ENCODE measurements at regions not wholly inside any gene's neighbourhood (a gene's known extent, or its start where the extent isn't known, plus 50 kb on each side); places are given as distances from the start of the nearest gene placed in this dataset.

DNA sequence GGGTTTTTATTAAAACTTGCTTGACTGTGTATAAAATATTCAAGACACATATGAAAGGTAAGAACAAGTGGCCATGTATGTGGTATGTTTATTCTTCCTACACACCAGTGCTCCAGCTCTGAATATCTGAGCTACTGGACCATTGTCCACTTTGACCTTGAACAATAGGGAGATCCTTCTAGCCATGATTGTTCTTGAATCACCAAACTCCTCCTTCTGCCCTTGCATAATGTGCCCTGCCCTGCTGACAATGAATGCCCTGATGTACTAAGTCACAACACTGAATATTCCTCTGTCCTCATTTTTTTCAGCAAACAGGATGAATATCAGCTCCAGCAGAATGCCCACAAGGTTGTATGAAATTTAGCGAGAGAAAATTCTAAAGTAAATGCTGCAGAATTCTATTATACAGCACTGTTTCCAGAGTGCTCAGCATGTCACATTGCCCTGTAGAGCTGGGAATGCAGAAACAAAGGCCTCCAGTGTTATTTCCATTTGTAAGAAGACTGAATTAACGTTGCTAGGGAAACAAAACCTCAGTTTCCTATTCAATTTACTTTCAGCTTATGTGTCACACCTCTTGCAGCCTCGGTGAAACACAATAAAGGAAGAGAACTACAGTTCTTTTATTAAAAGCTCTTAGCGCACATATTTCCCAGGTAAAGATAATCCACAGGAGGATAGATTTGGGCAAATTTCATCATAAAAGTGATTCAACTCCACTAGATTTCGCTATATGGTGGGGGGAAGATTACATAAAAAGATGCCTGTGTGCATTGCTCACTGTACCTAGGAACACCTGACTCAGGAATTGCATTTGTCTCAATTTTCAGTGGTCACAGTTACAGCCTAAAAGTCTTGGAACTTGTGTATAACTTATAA, 187.4 kb upstream of the ATP1B1 start:
- no peak for DNase-seq (ENCODE audit: low read depth)

DNA sequence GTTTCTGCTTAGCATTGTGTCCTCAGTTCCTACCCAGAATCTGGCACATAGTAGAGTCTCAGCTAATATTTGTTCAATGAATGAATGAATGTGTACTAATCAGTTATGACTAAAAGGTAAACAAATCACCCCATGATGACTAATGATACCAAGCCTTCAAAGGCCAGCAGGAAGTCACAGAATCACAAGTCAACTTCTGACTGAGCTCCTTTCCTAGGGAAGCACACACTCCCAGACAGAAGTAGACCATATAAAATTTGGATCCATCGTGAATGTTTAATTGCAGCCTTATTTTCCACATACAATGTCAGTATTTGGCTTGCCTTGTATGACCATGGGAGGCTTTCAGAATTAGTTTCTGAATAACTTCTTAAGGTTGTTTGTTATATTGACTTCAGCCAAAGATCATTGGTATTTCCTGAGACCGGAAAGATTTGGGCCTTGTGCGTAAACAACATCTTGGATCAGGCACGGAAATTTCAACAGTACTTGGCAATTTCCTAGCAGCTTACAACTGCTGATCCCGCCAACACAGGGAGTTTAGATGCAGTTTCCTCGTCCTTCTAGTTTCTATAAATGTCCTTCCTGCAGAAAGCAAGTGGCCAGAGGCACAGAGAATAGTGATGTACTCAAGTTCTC, 185.9 kb upstream of the ATP1B1 start:
- DNase-seq (ENCODE audit: low read depth), result no peak

DNA sequence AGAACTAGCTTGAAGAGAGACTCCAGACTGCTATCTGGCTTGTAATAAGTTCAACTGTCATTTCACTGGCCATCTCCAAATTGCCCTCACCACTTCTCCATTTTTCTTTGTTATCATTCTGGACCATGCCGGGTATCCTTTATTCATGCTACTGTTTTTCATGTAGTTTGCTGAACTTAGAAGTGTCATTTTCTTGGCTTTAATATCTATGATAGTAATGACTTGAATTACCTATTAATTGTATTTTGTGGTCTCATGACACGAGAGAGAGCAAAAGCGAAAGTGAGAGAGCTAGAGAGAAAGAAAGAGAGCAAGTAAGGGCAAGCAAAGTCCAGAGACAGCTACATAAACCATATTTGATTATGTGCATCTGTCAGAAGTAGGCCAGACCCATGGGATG, 184.9 kb upstream of the ATP1B1 start:
- DNase-seq (ENCODE audit: low read depth), result no peak

DNA sequence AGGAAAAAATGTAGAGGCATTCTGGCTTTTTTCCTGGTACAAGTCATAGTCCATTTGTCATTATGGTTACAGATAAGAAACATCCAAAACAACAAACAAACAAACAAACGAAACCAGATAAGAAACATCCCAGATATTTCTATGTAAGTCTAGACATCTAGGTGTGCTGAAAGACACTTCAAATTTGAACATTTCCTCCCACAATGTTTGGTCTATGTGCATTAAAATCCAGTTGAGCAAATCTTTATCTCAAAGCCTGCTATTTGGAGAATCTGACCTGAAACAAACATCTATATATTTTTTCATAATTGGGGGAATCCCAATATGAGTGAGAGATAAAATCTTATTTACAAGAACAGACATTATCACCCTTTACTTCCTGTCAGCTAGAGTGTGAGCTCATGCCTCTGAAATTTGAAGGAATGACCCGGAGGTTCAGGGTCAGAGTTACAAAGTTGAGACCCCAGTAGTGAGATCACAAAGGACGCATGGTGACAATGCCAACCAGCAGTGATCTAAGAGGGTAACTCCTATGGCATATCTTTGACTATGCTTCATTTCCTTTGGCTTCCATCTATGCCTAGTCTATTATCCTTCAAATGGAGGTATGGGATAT, 182.9 kb upstream of the ATP1B1 start:
- DNase-seq (ENCODE audit: low read depth), result no peak

DNA sequence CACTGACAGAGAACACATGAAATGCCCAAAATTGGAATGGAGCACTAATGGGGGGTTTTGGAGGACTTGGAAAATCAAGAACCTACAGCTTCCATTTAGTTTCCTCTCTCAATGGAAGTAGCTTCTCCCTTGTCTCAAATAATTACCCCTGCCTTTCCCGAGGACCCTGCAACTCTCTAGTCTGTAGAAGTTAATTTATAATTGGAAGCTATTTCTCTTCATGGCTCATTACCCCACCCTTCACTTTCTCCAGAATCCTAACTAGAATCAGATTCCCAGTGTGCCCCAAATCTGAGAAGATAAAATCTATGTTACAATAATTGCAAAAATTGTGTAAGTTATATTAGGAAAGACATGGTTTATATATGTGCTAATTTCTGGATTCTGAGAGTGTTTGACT, 181.5 kb upstream of the ATP1B1 start:
- DNase-seq (ENCODE audit: low read depth), result no peak

DNA sequence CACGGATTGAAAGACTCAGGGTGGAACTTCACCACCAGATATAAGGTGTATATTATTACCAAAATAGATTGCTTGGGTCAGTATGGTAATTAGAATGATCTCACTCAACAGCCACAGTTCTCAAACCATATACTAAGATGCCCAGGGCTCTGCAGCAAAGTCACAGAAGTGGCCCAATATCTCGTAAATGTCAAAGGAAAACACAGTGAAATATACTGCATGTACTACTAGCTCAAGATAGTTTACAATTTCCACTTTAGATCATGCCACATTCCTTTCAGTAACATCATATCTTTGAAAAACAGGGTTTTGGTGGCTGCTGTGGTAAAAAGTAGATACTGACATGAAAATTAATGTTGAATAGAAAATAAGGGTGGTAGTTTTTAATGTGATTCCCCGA, 180.3 kb upstream of the ATP1B1 start:
- no peak for DNase-seq (ENCODE audit: low read depth)

DNA sequence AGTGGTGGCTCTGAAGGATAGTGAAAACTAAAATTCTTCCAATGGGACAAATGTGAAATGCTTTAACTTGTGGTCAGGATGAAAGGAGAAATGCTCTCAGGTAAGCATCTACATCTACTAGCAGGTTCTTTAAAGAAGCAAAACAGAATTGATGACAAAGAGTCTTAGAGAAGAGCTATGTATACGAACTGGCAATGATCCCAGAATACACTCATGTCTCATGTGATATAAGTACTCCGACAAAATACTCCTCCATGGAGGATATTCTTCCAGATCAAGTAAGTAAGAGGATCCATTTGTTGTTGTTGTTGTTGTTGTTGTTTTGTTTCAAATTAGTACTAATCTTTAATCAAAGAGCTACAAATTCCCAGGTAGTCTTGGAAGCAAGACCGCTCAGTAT, 174.0 kb upstream of the ATP1B1 start:
- no peak for DNase-seq (ENCODE audit: low read depth)

DNA sequence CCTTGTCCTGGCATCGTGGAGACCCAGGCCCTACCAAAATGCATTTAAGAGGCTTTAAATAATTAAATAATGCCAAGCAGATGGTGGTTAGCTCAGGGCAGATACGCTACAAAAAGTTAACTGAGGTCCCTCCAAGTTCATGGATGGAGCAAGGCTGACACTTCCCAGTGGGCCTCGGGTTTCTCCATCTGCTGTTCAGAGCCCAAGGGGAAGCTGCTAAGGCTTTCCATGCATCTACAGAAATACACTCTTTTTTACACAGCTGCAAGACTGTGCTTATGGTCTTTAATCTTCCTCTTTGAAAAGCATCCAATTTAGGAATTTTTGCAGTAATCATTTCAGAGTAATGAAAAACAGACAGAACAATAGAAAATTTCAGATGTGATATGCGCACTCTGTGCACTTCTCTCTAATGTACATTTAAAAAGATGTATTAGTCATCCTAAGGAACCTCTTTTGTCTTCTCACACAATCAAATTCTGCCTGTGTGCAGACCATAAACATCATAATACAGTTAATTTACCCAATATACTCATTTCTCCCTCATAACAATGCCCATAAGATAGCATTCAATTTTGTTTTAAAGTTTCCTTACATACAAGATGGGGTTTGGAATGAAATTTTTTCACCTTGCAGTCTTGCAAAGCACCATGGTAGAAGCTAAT, 173.2 kb upstream of the ATP1B1 start:
- no peak for DNase-seq (ENCODE audit: low read depth)

DNA sequence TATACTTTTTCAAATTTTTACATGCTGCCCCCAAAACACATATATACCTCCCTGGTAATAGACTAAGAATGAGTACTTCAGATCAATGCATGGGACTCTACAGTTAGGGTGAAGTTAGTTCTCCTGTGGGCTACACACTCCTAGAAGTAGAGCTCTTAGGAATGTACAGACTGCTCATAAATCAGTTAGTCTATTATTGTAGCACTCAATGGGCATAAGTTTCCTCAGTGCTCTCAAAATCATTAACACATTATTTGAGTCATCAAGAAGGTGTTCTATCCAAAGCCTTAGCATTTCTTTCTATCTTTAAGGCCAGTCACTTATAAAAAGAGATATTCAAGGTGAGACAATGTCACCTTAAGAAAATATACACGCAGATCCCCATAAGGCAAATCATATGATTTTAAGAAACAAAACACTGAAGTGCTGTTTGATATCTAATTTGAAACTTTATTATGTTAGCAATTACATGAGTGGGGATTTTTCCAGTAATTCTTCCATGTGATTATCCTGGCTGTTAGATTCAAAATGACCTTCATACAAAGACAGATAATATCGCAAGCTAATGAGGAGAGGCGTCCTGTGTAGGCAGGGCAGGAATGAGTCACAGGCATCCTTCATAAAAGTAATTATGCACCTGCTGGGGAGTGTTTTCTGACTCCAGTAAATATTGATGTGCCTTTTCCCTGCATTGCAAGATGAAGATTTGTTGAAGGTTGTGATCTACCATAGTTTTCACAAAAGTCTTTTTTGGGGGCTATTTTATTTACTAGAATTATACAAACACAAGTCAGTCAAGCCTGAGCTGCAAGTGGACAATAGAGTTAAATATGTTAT, 167.2 kb upstream of the ATP1B1 start:
- DNase-seq (ENCODE audit: low read depth), result no peak

DNA sequence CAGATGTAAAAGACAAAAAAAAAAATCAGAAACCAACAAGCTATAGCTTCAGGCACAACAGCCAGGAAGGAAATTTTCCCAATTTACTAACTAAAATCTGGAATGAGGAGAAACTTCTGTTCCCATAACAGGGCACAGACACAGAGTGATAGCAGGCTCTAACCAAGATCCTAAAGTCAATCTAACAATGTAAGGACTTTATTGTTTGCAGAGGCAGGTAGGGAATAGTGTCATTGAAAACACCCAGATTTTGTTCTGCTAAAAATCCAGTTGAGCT, 166.6 kb upstream of the ATP1B1 start:
- no peak for DNase-seq (ENCODE audit: low read depth)

DNA sequence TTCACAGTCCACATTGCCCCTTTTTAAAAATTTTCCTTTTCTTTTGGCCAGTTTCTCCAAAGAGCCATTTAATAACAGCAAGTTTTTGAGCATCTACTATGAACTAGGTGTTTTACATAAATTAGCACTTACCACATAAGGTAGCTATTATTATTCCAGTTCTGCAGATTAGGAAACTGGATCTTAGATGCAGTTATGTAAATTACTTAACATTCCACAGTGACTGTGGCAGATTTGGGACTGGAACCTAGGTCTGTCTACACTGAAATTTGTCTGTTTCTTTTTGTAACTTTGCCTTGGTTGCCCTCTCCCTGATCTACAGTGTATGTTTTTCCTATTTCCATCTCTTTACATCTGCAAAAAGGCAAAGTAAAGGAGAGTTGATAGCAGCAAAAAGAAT, 164.8 kb upstream of the ATP1B1 start:
- DNase-seq (ENCODE audit: low read depth), result no peak

DNA sequence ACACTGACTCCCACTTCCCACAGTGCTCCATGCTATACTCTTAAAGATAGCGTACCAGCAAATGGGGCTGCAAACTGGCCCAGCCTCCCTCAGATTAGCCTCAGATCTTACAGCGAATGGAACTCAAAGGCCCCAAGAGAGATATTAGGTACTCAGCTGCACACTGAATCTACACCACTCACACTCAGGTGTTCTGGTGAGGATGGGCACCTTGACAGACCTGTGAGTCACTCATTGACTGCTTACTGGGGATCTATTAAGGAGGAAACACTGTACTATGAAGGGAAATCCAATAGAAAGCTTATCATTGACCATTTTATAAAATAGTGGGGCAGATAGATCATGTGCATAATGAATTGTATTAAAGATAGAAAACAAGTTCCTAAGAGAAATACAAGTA, 164.3 kb upstream of the ATP1B1 start:
- DNase-seq (ENCODE audit: low read depth), result no peak

DNA sequence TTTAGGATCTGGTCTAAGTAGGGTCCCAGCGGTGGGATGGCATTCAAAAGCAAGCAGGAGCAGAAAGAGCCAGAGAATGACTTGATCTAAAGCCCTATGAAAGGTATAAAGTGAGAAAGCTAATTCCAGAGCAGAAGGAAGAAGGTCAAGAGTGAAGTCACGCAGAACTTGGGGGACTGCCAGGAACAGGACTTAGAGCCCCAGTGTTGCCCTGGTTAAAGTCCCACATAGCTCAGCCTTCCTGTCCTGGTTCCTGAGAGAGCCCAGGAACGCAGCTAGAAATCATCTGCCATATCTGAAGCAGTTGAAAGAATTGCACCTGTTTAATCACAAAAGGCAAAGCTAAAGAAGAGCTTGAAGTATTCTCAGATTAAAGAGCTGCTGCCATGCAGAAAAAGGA, 160.6 kb upstream of the ATP1B1 start:
- DNase-seq (ENCODE audit: low read depth), result no peak

DNA sequence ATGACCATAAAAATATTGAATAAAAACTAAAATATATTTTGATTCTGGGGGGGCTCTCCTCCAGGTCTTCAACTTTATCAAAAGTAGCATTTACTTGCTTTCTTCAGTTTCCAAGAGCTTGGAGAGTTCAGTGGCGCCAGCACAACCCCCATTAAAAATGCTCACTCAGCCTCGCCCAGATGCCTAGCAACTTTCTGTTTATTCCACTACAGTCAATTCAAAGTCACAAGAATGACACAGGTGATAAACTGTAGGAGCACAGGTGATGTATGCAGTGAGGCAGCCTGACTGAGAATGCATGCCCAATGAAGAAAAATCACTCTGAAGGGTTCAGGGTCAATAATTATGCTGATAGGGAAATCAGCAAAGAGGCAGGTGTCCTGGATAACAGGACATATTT, 159.4 kb upstream of the ATP1B1 start:
- DNase-seq (ENCODE audit: low read depth), result no peak

DNA sequence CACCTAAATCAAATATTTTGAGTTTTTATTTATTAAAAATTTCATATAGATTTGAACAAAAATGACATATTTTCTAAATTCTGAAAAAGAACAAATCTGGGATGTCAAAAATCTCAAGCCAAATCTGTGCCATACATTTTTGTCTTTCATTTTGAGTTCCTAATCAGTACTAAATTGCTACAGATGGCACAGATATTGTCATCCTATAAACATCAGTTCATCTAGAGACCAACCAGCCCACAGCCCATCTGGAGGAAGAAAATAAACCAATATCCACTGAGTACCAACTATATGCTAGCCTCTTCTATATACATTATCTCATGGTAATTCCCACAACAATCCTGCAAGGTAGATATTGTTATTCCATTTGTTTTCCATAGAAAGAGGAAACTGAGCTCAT, 156.8 kb upstream of the ATP1B1 start:
- no peak for DNase-seq (ENCODE audit: low read depth)

DNA sequence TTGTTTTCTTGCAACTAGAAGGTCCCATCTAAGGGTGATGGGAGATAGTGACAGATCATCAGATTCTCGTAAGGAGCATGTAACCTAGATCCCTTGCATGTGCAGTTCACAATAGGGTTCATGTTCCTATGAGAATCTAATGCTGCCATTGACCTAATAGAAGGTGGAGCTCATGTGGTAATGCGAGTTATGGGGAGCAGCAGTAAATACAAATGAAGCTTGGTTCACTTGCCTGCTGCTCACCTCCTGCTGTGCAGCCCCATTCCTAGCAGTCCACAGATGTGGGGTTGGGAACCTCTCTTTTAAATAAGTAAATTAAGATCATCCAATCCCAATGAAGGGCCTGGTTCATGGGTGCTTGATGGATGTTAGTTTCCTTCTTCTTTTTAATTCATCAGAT, 148.7 kb upstream of the ATP1B1 start:
- DNase-seq (ENCODE audit: low read depth), result no peak

DNA sequence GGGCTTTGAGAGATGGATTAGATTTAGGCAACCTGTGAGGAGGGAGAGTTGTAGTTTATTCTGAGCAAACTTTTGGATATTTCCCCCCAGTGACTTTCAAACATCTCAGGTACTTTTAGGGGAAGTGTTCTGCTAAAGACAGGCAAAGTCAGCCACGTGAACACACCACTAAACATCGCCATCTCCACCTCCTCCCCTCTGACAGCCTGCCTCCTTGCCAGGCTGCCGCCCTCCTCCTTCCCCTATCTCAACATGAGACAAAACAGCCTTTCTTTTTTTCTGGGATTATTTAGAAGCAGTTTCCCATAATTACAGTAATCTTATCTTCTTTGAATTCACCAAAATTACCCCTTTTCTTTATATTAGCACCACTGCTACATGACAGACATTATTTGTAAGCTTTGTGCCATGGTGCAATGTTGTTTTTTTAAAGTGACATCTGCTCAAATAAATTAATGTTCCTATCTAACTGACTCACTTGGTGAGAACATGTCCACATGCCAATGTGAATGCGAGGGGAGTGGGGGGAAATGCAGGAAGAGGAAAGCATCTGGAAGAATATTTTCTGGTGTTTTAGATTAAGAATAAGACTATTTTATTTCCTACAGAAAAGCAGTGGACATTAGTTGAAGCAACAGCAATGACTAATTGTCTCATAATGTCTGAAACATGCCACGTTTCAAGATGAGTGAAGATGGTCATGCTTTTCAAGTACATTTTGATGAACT, 147.8 kb upstream of the ATP1B1 start:
- DNase-seq (ENCODE audit: low read depth), result no peak

DNA sequence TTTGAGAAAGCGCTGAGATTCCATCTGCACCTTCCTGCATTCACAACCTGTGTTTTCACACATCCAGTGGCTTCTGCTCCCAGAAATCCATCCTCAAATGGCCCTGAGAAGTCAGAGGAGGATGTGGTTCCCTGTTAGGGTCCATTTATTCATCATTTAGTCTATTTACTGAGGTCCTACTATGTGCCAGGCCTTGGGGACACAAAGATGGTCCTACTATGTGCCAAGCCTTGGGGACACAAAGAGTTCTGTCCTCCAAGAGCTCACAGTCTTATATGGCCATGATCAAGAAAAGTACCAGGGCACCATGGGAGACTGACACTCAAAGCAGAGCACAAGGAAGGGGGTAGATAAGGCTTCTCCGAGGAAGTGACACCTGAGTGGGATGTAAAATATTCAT, 147.1 kb upstream of the ATP1B1 start:
- no peak for DNase-seq (ENCODE audit: low read depth)

DNA sequence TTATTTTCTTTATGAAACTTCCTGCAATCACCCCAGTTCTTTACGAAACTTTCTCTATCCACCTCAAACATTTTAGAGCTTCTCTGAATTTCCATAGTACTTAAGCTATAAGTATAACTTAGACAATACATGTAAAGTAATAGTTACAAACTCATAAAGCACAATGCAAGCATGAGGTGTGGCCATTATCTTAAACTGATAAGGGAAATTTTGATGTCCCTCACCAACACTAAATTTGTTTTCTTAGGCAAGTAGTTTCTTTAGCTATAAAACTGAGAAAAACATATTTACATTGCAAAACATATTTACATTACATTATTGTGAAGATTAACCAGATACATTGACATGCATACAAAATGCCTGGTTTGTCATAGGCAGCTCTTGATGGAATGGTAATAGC, 146.4 kb upstream of the ATP1B1 start:
- no peak for DNase-seq (ENCODE audit: low read depth)

DNA sequence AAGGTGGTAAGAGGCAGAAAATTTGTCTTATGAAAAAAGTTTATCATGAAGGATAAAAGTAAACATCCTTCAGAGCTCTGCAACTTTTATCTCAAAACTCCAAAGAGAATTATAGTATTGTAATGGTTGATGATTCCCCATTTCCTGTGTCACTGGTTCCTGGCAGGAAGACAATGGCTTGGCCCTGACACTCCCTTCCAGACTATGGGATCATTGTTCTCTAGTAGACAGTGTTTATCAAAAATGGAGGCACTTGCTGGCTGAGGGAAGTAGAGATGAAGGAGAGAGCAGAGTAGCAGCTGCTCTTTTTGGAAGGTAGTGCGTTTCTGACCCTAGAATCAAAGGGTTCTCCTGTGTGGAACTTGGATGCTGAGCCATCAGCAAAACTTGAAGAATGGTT, 145.9 kb upstream of the ATP1B1 start:
- DNase-seq (ENCODE audit: low read depth), result no peak

DNA sequence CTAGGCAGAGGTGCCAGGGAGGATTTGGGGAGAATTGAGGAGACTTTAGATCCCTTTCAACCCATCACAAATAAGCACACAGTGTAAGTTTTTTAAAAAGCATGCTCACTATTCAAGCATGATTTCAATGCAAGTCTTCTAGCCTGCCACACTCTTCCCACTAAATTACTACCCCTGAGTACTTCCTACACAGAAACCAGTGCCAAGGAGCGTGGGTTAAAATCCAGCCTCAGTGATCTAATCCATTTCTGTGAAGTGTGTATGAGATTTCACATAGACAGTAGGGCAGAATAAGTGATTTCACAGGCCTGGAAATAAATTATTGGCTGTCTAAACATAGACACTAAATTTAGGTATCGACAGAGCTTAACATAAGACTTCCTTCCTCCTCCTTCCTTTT, 142.9 kb upstream of the ATP1B1 start:
- no peak for DNase-seq (ENCODE audit: low read depth)

DNA sequence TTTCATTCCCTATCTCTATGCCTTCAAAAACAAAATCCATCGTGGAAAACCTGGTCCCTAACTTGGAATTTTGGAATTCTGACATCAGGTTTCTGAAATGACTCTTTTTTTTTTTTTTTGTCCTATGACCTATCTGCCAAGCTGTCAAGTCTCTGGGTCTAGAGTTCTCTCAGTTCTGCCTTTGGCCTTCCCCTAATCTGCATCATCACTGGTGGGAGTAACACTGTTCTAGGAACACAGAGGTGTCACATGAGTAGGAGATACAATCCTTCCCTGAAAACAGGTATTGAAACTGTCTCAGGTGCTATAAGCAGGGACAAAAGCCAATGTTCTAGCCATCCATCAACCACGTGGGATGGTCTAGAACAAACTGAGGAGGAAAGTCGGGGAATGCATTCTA, 142.0 kb upstream of the ATP1B1 start:
- DNase-seq (ENCODE audit: low read depth), result no peak
